Kidney (tissue), 13 donors: ENCODE measurements at regions not wholly inside any gene's neighbourhood (a gene's known extent, or its start where the extent isn't known, plus 50 kb on each side); places are given as distances from the start of the nearest gene placed in this dataset.

Source experiments
- DNase-seq, 5 donors: peaks; one replicate each; pipeline ENCODE4 v3.0.0-alpha.2; 2013 to 2020
- FAIRE-seq: peaks from 2 replicates; lab custom pipeline; 2012; peaks lifted over from hg19 to GRCh38; lab: Jason Lieb, UNC
- H3K27ac ChIP-seq, 2 donors: one replicate each; pipeline ENCODE4 v1.7.0; 2013; ENCODE audit warnings: low read depth in 2 of 2, low read length in 2 of 2, inconsistent platforms in 1 of 2
- H3K27me3 ChIP-seq: one replicate; pipeline ENCODE4 v1.7.1; 2013; ENCODE audit warnings: low read length, inconsistent platforms; ENCODE audit not compliant: control insufficient read depth, insufficient read depth
- H3K36me3 ChIP-seq, 3 donors: one replicate each; pipeline versions ENCODE4 v1.7.0 to v1.7.1; 2013; ENCODE audit warnings: low read length in 3 of 3, control low read depth in 1 of 3, inconsistent platforms in 1 of 3; ENCODE audit not compliant: insufficient read depth in 3 of 3, control insufficient read depth in 2 of 3
- H3K4me1 ChIP-seq, 3 donors: one replicate each; pipeline versions ENCODE4 v1.7.0 to v1.7.1; 2013; ENCODE audit warnings: low read length in 3 of 3, inconsistent platforms in 1 of 3, low read depth in 1 of 3; ENCODE audit not compliant: control insufficient read depth in 2 of 3, insufficient read depth in 2 of 3
- H3K4me3 ChIP-seq, 3 donors: one replicate each; pipeline versions ENCODE4 v1.7.0 to v1.8.1; 2013; ENCODE audit warnings: low read length in 3 of 3, control low read depth in 1 of 3, inconsistent platforms in 1 of 3
- H3K9ac ChIP-seq, 3 donors: one replicate each; pipeline versions ENCODE4 v1.7.0 to v1.7.1; 2013; ENCODE audit warnings: low read length in 3 of 3, control low read depth in 1 of 3, inconsistent platforms in 1 of 3
- H3K9me3 ChIP-seq, 3 donors: one replicate each; pipeline versions ENCODE4 v1.7.0 to v1.7.1; 2013; ENCODE audit warnings: low read length in 3 of 3, control low read depth in 1 of 3, inconsistent platforms in 1 of 3; ENCODE audit not compliant: control insufficient read depth in 2 of 3, insufficient read depth in 1 of 3
- CTCF ChIP-seq: IDR thresholded peaks from 3 replicates; pipeline ENCODE4 v1.5.1; 2012; ENCODE audit warnings: mild to moderate bottlenecking, moderate library complexity, borderline replicate concordance; ENCODE audit not compliant: insufficient read depth; ENCODE audit errors: extremely low read depth
- intact Hi-C: fragments of 100-400 bp; cut with DNase I; formaldehyde crosslinking; loops from one replicate; pipeline ENCODE4 v1.11.1; 2022
- donor health status: control.
- donor health status: control.
- donor health status: control.
- donor health status: control.
- donor health status: control.
- donor health status: DM: yes; HTN: yes; CAD: no.
- donor health status: Normal renal cell carcinoma (clear cell type).

GRCh38 chr3:180280555-180280954, 243.8 kb upstream of the PEX5L start:
- Histone ChIP-seq H3K9me3 (peaks cover 0 to 3% (median 0%) of the 10 kb centered on the region in 3 donors), H3K4me3 (no peak overlapping the region), H3K36me3 (no peaks in the 10 kb centered on the region), H3K27ac (no peak overlapping the region), H3K27me3 (no peaks in the 10 kb centered on the region), H3K4me1 (no peaks in the 10 kb centered on the region), H3K9ac (no peak overlapping the region)
- DNase-seq, result no peak
- FAIRE-seq, result no peak
- TF ChIP-seq CTCF, result no peak
- intact Hi-C loops, result no loop called here

GRCh38 chr3:180282386-180282785, 245.6 kb upstream of the PEX5L start:
- FAIRE-seq, result no peak
- no peak overlapping the region for H3K9ac ChIP-seq
- H3K36me3 ChIP-seq, result no peaks in the 10 kb centered on the region
- H3K4me1 ChIP-seq, result no peaks in the 10 kb centered on the region
- intact Hi-C loops, result no loop called here
- H3K27ac ChIP-seq, result no peak overlapping the region
- TF ChIP-seq CTCF, result no peak
- peaks cover 0 to 3% (median 0%) of the 10 kb centered on the region in 3 donors for H3K9me3 ChIP-seq
- no peaks in the 10 kb centered on the region for H3K27me3 ChIP-seq
- H3K4me3 ChIP-seq, result no peak overlapping the region
- DNase-seq, result no peak

- intact Hi-C loops, result no loop called here
- H3K27me3 ChIP-seq, result no peaks in the 10 kb centered on the region
- H3K9me3 ChIP-seq, result peaks cover 0 to 3% (median 0%) of the 10 kb centered on the region in 3 donors
- no peak for TF ChIP-seq CTCF
- FAIRE-seq (no peak), DNase-seq (no peak)
- no peaks in the 10 kb centered on the region for H3K36me3 ChIP-seq
- H3K4me1 ChIP-seq, result no peaks in the 10 kb centered on the region
- H3K27ac ChIP-seq, result no peak overlapping the region
- no peak overlapping the region for H3K9ac ChIP-seq
- no peak overlapping the region for H3K4me3 ChIP-seq
Observed at GRCh38 chr3:180283251-180283650, 246.5 kb upstream of the PEX5L start.
